ENCODE measurements at regions not wholly inside any gene's neighbourhood (a gene's known extent, or its start where the extent isn't known, plus 50 kb on each side); places are given as distances from the start of the nearest gene placed in this dataset.

DNA sequence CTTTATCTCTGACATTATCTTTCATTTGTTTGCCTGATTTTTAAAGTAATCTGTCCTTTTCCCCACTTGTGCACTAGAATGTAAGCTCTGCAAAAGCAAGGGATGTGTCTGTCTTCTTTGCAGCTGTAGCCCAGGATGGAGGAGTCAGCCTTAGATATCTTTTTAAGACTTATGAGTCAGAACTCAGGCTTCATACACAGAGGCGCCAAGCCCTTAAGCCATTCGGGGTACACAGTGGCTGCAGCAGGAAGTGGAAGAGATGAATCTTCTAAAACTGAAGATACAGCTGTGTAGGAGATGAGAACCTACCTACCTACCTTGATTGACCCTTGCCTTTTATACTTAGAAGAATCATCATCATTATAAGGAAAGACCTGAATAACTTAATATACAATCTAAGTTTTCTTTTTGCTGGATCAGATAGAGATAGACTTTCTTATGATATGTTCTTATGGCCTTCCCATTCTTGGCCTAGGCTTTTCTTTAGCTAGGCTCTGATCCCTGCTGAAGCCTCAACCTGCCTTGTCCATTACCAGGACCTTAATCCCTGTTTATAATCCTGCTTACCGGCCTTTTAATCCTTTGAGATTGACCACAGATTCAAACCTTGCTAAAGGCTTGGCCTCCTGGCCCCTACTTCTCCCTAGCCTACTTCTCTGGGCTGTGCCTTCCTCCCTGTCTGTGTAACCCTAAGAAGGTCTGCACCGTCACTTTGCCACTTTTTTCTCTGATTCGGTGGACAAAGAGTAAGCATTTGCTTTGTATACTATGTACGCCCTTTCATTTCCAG lies 304.5 kb downstream of the PRL start:
- TF ChIP-seq CTCF (IDR thresholded peaks at IDR 0.05) (no peak), SIN3A (IDR thresholded peaks at IDR 0.05; ENCODE audit: borderline replicate concordance, insufficient read depth, low read depth, low read length) (no peak), REST (IDR thresholded peaks at IDR 0.05; ENCODE audit: insufficient read depth in 1 of 2, low read depth in 2 of 2, low read length in 1 of 2) (no peak), POLR2AphosphoS5 (IDR thresholded peaks at IDR 0.05; ENCODE audit: low read depth, low read length) (no peak)
